Panc1 (cell line): ENCODE measurements at regions not wholly inside any gene's neighbourhood (a gene's known extent, or its start where the extent isn't known, plus 50 kb on each side); places are given as distances from the start of the nearest gene placed in this dataset.

Source experiments
- ATAC-seq: fragments of 200-7000 bp; cut with Tn5 transposase; 2 replicates; pipeline ENCODE4 v1.9.1; 2020; ENCODE audit warnings: mild to moderate bottlenecking, moderate library complexity
- BruUV-seq: library from RNA; stranded (reverse); fragments of 400-500 nt; replicated peaks from 2 replicates; lab custom pipeline; 2021; lab: Mats Ljungman, UMichigan
- CTCF ChIA-PET: fragments of 300-600 bp; sonication (Branson Sonifier 250); formaldehyde crosslinking; loops from one replicate; lab custom pipeline; 2022; ENCODE audit warnings: antibody characterized with exemption; lab: Charles Lee
- POLR2A ChIA-PET: fragments of 300-600 bp; sonication (Branson Sonifier 250); formaldehyde crosslinking; loops from one replicate; lab custom pipeline; 2022; ENCODE audit warnings: antibody characterized with exemption; lab: Charles Lee
- DNase-seq: peaks from one replicate; pipeline ENCODE4 v3.0.0-alpha.2; 2010; ENCODE audit warnings: low read depth, low spot score
- H3K27ac ChIP-seq: 2 replicates; pipeline ENCODE4 v1.5.1; 2011; ENCODE audit warnings: mild to moderate bottlenecking, low read length, inconsistent platforms
- H3K27me3 ChIP-seq: fragments of 200-500 bp; sonication (Bioruptor generic); 2 replicates; pipeline ENCODE4 v1.6.0; 2014; ENCODE audit warnings: low read length, inconsistent platforms; ENCODE audit not compliant: control insufficient read depth, insufficient read depth
- H3K36me3 ChIP-seq: fragments of 200-500 bp; sonication (Bioruptor generic); 2 replicates; pipeline ENCODE4 v1.5.1; 2014; ENCODE audit warnings: inconsistent platforms, mild to moderate bottlenecking, low read length, moderate library complexity; ENCODE audit not compliant: control insufficient read depth, insufficient read depth
- H3K4me1 ChIP-seq: 2 replicates; pipeline ENCODE4 v1.5.1; 2011; ENCODE audit warnings: inconsistent platforms, mild to moderate bottlenecking, low read length, moderate library complexity; ENCODE audit not compliant: control insufficient read depth, insufficient read depth
- H3K4me3 ChIP-seq, 2 experiments: 2 replicates each; pipeline ENCODE4 v1.5.1; 2011 to 2012; ENCODE audit warnings: low read depth in 2 of 2, low read length in 2 of 2, mild to moderate bottlenecking in 2 of 2, inconsistent platforms in 1 of 2, moderate library complexity in 1 of 2
- H3K9me3 ChIP-seq: fragments of 200-500 bp; sonication (Bioruptor generic); 2 replicates; pipeline ENCODE4 v1.5.1; 2014; ENCODE audit warnings: low read depth, mild to moderate bottlenecking, inconsistent platforms, low read length, moderate library complexity; ENCODE audit not compliant: control insufficient read depth, insufficient read depth
- CTCF ChIP-seq: fragments of 450-650 bp; IDR thresholded peaks from 2 replicates; pipeline ENCODE4 v1.5.1; 2017; ENCODE audit warnings: mild to moderate bottlenecking
- POLR2AphosphoS5 ChIP-seq: IDR thresholded peaks from 2 replicates; pipeline ENCODE4 v1.6.1; 2012; ENCODE audit warnings: mild to moderate bottlenecking, low read depth, low read length, moderate library complexity
- REST ChIP-seq, 2 experiments: IDR thresholded peaks; 2 replicates each; pipeline ENCODE4 v1.6.1; 2011 to 2012; ENCODE audit warnings: low read depth in 2 of 2, control low read depth in 1 of 2, low read length in 1 of 2, mild to moderate bottlenecking in 1 of 2, moderate library complexity in 1 of 2; ENCODE audit not compliant: insufficient read depth in 1 of 2
- SIN3A ChIP-seq: IDR thresholded peaks from 2 replicates; pipeline ENCODE4 v1.6.1; 2012; ENCODE audit warnings: low read depth, mild to moderate bottlenecking, low read length, moderate library complexity, borderline replicate concordance; ENCODE audit not compliant: insufficient read depth
- TCF7L2 ChIP-seq: IDR thresholded peaks from 2 replicates; pipeline ENCODE4 v1.6.1; 2011; ENCODE audit warnings: mild to moderate bottlenecking, low read depth, low read length, inconsistent platforms
- in situ Hi-C: cut with HindIII; loops from 2 replicates; pipeline ENCODE4 v1.10.0; 2016; ENCODE audit warnings: low sequenced_read_pairs, low pct_unique_long_range_greater_than_20kb
- intact Hi-C: fragments of 100-400 bp; cut with micrococcal nuclease; formaldehyde crosslinking; loops from one replicate; pipeline ENCODE4 v1.10.0; 2022; ENCODE audit not compliant: unreplicated experiment

- Histone ChIP-seq H3K36me3 (no peaks in the 10 kb centered on the region), H3K4me1 (no peaks in the 10 kb centered on the region; the same call in 1 of the 2 replicates), H3K9me3 (no peaks in the 10 kb centered on the region), H3K27me3 (no peaks in the 10 kb centered on the region), H3K27ac (no peak overlapping the region), H3K4me3 (no peak overlapping the region)
- no TSS peak for BruUV-seq
- in situ Hi-C loops (no loop called here), intact Hi-C loops (no loop called here)
- ATAC-seq (no peak), DNase-seq (no peak)
- ChIA-PET POLR2A (no interaction called here), CTCF (no interaction called here)
- no peak for TF ChIP-seq CTCF
- TF ChIP-seq POLR2AphosphoS5 = no peak
- no peak for TF ChIP-seq REST (IDR thresholded peaks at IDR 0.05; ENCODE audit: insufficient read depth in 1 of 2, low read depth in 2 of 2, low read length in 1 of 2)
Observed at GRCh38 chr5:135182675-135183074, 148.6 kb upstream of the PITX1 start.

DNA sequence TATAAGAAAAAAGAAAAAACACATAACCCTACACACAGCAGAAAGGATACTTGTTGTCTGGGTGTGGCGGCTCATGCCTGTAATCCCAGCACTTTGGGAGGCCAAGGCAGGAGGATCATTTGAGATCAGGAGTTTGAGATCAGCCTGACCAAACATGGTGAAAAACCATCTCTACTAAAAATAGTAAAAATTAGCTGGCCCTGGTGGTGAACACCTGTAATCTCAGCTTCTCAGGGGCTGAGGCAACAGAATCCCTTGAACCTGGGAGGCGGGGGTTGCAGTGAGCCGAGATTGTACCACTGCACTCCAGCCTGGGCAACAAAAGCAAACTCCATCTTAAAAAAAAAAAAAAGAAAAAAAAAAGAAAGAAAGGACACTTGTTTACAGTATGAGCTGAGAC is 147.6 kb upstream of the PITX1 start:
- H3K27ac ChIP-seq = no peak overlapping the region
- H3K27me3 ChIP-seq = no peaks in the 10 kb centered on the region
- ChIA-PET POLR2A (interaction anchor here (0.6 kb wide), 2 partner anchors 150 to 185 kb away, joined by 3 to 7 read pairs; no protein-coding TSS in a partner anchor), CTCF (interaction anchor here (0.7 kb wide), 2 partner anchors 10 to 119 kb away, joined by 3 read pairs; no protein-coding TSS in a partner anchor)
- no peaks in the 10 kb centered on the region; the same call in 1 of the 2 replicates for H3K4me1 ChIP-seq
- in situ Hi-C loops (no loop called here), intact Hi-C loops (no loop called here)
- no peak for ATAC-seq
- no TSS peak for BruUV-seq
- no peak for DNase-seq
- no peaks in the 10 kb centered on the region for H3K36me3 ChIP-seq
- no peak overlapping the region for H3K4me3 ChIP-seq
- H3K9me3 ChIP-seq = no peaks in the 10 kb centered on the region
- TF ChIP-seq TCF7L2 = no peak
- TF ChIP-seq CTCF = no peak
- no peak for TF ChIP-seq SIN3A
- TF ChIP-seq REST (IDR thresholded peaks at IDR 0.05; ENCODE audit: insufficient read depth in 1 of 2, low read depth in 2 of 2, low read length in 1 of 2) = no peak
- TF ChIP-seq POLR2AphosphoS5 = no peak
